ENCODE measurements at regions not wholly inside any gene's neighbourhood (a gene's known extent, or its start where the extent isn't known, plus 50 kb on each side); places are given as distances from the start of the nearest gene placed in this dataset.

DNA sequence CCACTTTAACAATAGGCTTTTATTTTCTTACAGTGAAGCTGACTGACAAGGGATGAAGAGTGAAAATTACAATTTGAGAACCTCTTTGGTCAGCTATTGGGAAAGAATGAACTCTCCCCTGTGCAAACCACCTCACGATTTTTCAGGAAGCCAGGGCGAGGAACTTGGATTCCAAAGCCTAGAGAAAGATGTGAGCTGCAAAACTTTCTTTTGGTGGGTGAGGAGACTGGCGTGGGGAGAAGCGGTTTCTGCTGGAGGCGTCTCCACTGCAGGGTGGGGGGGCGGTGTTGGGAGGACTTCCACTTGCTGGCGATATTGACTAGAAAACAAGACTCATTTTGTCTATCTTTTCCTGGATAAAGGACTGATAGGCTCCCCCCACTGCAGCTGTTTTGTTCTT is 59.3 kb upstream of the VRK1 start:
- peaks cover 47% of the 10 kb centered on the region for H3K4me1 ChIP-seq (ENCODE audit: insufficient read depth)
- H2AFZ ChIP-seq = peak overlapping the region; percentile 64
- H4K20me1 ChIP-seq (replicated peaks; ENCODE audit: insufficient read depth) = no peaks in the 10 kb centered on the region
- no peaks in the 10 kb centered on the region for H3K36me3 ChIP-seq (ENCODE audit: insufficient read depth)
- H3F3A ChIP-seq (replicated peaks; ENCODE audit: low read depth) = no peaks in the 10 kb centered on the region
- H3K4me1 Mint-ChIP-seq = peaks cover 45% of the 10 kb centered on the region
- H3K27ac ChIP-seq (ENCODE audit: low read depth) = no peak overlapping the region
- peaks cover 3% of the 10 kb centered on the region for H3K27me3 Mint-ChIP-seq (ENCODE audit: insufficient read depth, low read depth, poor library complexity)
- no peaks in the 10 kb centered on the region; the same call in 2 of the 3 replicates for H3K9me3 Mint-ChIP-seq
- peak overlapping the region; percentile 3; the same call in 1 of the 2 replicates for H3K4me2 ChIP-seq
- H3K27ac Mint-ChIP-seq = no peak overlapping the region
- no peaks in the 10 kb centered on the region for H3K79me2 ChIP-seq (replicated peaks; ENCODE audit: insufficient read depth)
- H3K27me3 ChIP-seq (ENCODE audit: insufficient read depth) = peaks cover 5% of the 10 kb centered on the region
- ATAC-seq = no peak
- no peak overlapping the region for H3K4me3 Mint-ChIP-seq
- TF ChIP-seq ZNF462 (CRISPR knock-in tag; IDR thresholded peaks at IDR 0.05) (no peak), ZNF114 (CRISPR knock-in tag; IDR thresholded peaks at IDR 0.05) (no peak), ZNF331 (CRISPR knock-in tag; IDR thresholded peaks at IDR 0.05; ENCODE audit: low read depth) (no peak), CREB1 (CRISPR knock-in tag; IDR thresholded peaks at IDR 0.05; ENCODE audit: low read depth) (no peak), EZH2phosphoT487 (IDR thresholded peaks at IDR 0.05; ENCODE audit: unreplicated experiment) (no peak), JUNB (IDR thresholded peaks at IDR 0.05; ENCODE audit: unreplicated experiment) (no peak), NANOG (IDR thresholded peaks at IDR 0.05; ENCODE audit: borderline replicate concordance) (no peak), EZH2 (IDR thresholded peaks at IDR 0.05; ENCODE audit: low read depth, unreplicated experiment) (no peak), STAT1 (IDR thresholded peaks at IDR 0.05; ENCODE audit: unreplicated experiment) (no peak), POLR2AphosphoS5 (IDR thresholded peaks at IDR 0.05; ENCODE audit: low read depth) (no peak)
- TF ChIP-seq, protein P1, sequence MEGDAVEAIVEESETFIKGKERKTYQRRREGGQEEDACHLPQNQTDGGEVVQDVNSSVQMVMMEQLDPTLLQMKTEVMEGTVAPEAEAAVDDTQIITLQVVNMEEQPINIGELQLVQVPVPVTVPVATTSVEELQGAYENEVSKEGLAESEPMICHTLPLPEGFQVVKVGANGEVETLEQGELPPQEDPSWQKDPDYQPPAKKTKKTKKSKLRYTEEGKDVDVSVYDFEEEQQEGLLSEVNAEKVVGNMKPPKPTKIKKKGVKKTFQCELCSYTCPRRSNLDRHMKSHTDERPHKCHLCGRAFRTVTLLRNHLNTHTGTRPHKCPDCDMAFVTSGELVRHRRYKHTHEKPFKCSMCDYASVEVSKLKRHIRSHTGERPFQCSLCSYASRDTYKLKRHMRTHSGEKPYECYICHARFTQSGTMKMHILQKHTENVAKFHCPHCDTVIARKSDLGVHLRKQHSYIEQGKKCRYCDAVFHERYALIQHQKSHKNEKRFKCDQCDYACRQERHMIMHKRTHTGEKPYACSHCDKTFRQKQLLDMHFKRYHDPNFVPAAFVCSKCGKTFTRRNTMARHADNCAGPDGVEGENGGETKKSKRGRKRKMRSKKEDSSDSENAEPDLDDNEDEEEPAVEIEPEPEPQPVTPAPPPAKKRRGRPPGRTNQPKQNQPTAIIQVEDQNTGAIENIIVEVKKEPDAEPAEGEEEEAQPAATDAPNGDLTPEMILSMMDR (conservative IDR thresholded peaks at IDR 0.05; ENCODE audit: low read depth in 2 of 2) = no peak
- TF ChIP-seq, protein P2, sequence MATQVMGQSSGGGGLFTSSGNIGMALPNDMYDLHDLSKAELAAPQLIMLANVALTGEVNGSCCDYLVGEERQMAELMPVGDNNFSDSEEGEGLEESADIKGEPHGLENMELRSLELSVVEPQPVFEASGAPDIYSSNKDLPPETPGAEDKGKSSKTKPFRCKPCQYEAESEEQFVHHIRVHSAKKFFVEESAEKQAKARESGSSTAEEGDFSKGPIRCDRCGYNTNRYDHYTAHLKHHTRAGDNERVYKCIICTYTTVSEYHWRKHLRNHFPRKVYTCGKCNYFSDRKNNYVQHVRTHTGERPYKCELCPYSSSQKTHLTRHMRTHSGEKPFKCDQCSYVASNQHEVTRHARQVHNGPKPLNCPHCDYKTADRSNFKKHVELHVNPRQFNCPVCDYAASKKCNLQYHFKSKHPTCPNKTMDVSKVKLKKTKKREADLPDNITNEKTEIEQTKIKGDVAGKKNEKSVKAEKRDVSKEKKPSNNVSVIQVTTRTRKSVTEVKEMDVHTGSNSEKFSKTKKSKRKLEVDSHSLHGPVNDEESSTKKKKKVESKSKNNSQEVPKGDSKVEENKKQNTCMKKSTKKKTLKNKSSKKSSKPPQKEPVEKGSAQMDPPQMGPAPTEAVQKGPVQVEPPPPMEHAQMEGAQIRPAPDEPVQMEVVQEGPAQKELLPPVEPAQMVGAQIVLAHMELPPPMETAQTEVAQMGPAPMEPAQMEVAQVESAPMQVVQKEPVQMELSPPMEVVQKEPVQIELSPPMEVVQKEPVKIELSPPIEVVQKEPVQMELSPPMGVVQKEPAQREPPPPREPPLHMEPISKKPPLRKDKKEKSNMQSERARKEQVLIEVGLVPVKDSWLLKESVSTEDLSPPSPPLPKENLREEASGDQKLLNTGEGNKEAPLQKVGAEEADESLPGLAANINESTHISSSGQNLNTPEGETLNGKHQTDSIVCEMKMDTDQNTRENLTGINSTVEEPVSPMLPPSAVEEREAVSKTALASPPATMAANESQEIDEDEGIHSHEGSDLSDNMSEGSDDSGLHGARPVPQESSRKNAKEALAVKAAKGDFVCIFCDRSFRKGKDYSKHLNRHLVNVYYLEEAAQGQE (IDR thresholded peaks at IDR 0.05; ENCODE audit: unreplicated experiment) = no peak
- TF ChIP-seq, protein P3, sequence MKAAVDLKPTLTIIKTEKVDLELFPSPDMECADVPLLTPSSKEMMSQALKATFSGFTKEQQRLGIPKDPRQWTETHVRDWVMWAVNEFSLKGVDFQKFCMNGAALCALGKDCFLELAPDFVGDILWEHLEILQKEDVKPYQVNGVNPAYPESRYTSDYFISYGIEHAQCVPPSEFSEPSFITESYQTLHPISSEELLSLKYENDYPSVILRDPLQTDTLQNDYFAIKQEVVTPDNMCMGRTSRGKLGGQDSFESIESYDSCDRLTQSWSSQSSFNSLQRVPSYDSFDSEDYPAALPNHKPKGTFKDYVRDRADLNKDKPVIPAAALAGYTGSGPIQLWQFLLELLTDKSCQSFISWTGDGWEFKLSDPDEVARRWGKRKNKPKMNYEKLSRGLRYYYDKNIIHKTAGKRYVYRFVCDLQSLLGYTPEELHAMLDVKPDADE (IDR thresholded peaks at IDR 0.05) = no peak
- no peak overlapping the region for H3K4me3 ChIP-seq
- H3K36me3 Mint-ChIP-seq (ENCODE audit: low read depth) = no peaks in the 10 kb centered on the region
- H3K9me2 ChIP-seq (ENCODE audit: insufficient read depth) = no peaks in the 10 kb centered on the region
- DNase-seq (ENCODE audit: low spot score) = no peak

Measured in GM23338 (cell line).